Stimulated activated CD4-positive, alpha-beta T cell treated with anti-CD3 and anti-CD28 coated beads, Interleukin-4, amount 100 ng/mL, for 4 hours (primary cell): ENCODE measurements at regions not wholly inside any gene's neighbourhood (a gene's known extent, or its start where the extent isn't known, plus 50 kb on each side); places are given as distances from the start of the nearest gene placed in this dataset.
A peak's percentile ranks its signal among the peaks of the same experiment; 100 is the strongest.

Experiments used
- DNase-seq, 2 experiments: peaks; one replicate each; pipeline ENCODE4 v3.0.0-alpha.2; 2020

DNA sequence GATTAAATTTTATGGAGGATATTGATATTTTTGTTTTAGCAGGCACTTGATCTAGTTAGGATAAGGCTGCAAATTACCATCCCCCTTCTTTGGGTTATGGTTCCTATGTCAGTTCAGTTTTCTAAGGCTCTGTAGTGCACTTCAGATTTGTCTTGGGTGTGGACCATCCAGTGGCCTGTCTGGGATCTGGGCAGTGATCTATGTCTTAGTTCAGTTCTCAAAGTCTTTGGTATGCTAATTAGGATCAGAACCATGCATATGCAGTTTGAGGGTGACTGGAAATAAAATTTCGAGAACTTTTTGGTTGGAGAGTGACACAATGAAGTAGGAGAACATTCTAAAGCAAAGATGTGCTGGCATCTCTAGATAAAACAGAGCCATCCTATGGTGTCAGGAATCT is 388.2 kb downstream of the MID1IP1 start:
- no peak for DNase-seq

DNA sequence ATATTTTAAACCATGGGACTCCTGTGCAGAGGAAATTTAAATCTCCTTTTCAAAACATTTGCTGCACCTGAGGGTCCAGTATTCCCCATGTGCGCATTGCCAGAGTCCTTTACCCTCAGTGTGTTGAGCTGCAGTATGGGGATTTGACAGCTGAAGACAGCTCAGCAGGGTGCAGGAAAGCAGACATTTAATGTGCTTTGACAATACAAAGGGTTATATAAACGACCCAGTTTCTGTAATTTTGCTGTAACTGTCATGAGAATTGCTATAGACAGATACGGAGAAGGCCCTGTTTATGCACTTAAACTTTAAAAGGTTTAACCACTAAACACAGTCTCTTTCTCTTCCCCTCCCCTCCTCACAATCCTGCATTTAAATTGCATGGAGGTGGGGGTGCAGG is 393.4 kb downstream of the MID1IP1 start:
- no peak for DNase-seq

DNA sequence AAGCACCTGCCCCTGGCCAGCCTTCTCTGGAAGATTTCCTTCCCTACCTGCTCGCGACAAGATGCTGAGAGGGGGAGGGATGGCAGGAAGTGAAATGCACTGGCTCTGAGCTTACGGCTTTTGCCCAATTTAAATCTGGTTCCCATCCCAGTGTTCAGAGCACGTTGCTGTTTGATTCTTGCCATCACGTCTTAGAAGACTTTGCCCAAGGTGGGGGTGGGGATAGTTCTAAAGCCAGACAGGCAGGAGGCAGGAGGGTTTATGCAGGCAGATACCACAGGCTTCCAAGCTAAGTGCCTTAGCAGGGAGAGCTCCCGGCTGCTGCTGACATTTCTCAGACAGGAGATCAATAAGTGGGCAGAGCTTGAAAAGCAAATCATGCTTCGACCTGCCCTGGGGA is 393.9 kb downstream of the MID1IP1 start:
- no peak for DNase-seq

- DNase-seq, result peak in 1 of 2 experiments; percentile 49
These were observed 395.2 kb downstream of the MID1IP1 start for GRCh38 chrX:39196192-39197102.

DNA sequence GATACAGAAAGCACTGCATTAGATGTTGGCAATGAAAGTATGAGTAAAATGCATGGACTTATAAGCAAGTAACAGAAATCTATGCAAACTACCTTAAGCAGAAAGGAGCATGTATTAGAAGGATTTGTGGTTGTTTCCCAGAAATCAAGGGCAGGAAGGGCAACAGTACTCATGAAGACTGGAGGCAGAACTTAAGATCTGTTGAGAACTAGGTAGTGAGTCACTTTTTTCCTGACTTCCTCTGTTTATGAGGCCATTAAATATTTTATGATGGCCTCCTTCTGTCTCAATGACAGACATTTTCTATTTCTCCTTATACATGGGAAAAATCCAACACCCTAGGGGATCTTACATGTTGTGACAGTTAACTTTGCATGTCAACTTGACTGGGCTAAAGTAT is 398.2 kb downstream of the MID1IP1 start:
- DNase-seq, result no peak

- peak in 1 of 2 experiments; percentile 3 for DNase-seq
These were observed 400.2 kb downstream of the MID1IP1 start for GRCh38 chrX:39201305-39201990.

- no peak for DNase-seq
These were observed 401.4 kb downstream of the MID1IP1 start for GRCh38 chrX:39202641-39203040.

DNA sequence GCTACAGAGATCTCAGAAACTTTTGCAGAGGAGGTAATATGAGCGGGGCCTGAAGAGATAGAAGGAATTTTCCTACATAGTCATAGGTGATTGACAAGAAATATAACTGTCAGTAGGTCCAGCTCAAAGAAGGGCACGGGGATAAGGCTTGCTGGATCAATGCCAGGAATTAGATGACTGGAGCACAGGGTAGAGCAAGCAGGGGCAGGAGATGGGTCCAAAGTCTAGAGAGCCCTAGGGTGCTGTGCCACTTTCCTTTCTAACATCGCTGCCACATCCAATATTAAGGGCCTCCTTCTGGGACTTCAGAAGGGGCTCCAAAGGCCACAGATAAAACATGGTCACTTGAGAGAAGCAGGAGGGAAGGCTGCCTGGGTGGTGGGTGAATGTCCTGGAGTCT is 402.2 kb downstream of the MID1IP1 start:
- DNase-seq, result no peak

- no peak for DNase-seq
These were observed 403.1 kb downstream of the MID1IP1 start for GRCh38 chrX:39204353-39204752.

GRCh38 chrX:39204945-39205344 is 403.7 kb downstream of the MID1IP1 start:
- peak; percentile 21 to 53 for DNase-seq

- DNase-seq, result no peak
These were observed 404.2 kb downstream of the MID1IP1 start for GRCh38 chrX:39205467-39205866.

GRCh38 chrX:39206399-39207145 is 405.3 kb downstream of the MID1IP1 start:
- DNase-seq, result no peak

DNA sequence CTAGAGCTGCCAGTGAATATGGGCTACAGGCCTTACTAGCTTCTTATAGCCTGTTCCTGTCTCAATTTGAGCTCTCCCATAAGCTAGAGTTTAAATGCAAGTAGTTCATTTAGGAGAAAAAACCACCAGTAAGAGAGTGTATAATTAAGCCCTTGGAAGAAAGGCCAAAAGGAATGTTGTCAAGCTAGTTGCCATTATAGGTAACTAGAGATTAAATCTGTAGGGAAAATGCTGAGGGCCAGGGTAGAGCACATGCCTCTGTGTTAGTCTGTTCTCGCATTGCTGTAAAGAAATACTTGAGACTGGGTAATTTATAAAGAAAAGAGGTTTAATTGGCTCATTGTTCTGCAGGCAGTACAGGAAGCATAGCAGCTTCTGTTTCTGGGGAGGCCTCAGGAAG is 410.2 kb downstream of the MID1IP1 start:
- no peak for DNase-seq

- DNase-seq, result peak; percentile 41 to 42
These were observed 411.2 kb downstream of the MID1IP1 start for GRCh38 chrX:39212456-39212855.

GRCh38 chrX:39214387-39215126 is 413.3 kb downstream of the MID1IP1 start:
- DNase-seq, result no peak

DNA sequence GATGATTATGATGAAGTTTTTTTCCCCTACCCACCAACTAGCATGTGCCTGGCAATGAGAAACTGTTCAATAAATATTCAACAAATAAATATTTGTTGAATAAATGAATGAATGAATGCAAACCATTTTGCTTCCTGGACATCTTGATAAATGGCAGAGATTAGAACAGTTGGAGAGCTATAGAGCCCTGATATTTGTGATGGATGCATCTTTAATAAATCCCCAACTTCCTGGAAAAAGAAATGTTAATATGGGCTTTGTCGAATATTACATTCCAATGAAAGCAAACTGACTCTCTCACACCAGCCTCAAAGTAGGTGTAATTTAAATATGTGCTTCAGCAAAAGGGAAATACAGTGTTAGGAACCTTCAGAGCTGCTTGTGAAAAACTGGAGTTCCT is 419.7 kb downstream of the MID1IP1 start:
- DNase-seq, result no peak

GRCh38 chrX:39222346-39223113 is 421.3 kb downstream of the MID1IP1 start:
- DNase-seq, result no peak

GRCh38 chrX:39226251-39226650 is 425.0 kb downstream of the MID1IP1 start:
- no peak for DNase-seq

DNA sequence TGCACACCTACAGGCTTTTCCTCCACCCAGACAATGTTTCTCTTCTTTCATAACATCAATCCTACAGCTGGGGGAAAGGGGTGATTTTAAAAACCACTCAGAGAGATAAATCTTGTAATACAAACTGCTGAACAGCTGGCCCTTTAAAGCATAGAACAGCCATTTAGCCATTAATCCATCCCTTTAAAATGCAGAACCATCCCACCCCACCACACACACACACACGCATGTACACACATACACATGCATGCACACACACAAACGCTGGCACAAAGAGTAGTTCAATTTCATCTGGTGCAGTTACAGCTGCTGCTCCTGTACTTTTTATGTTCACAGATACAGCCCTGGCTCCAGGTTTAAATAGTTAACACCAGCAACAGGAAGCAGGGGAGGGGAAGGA is 426.1 kb downstream of the MID1IP1 start:
- no peak for DNase-seq

- peak in 1 of 2 experiments; percentile 46 for DNase-seq
These were observed 436.7 kb downstream of the MID1IP1 start for GRCh38 chrX:39238006-39238405.

GRCh38 chrX:39242187-39242586 is 440.9 kb downstream of the MID1IP1 start:
- DNase-seq, result peak in 1 of 2 experiments; percentile 2

DNA sequence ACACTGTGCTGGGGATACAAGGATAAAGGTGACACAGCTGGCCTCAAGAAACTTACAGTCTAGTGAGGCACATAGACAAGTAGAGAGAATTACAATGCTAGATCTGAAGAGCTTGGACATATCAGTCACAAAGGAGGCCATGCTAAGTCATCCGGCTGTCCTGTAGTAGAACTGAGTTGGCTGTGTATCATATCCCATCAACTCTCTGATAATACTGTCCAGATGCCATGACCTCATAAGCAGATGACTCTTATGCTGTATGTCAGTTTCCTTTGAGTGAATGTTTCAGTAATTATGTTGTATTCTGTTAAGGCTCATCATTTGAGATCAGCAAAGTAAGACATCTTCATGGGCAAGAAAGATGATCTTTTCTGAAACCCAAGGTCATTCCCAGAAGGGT is 442.9 kb downstream of the MID1IP1 start:
- DNase-seq, result no peak
